Progenitor cell of endocrine pancreas (in vitro differentiated cells): ENCODE measurements at regions not wholly inside any gene's neighbourhood (a gene's known extent, or its start where the extent isn't known, plus 50 kb on each side); places are given as distances from the start of the nearest gene placed in this dataset.

ENCODE experiments used
- DNase-seq: peaks from one replicate; pipeline ENCODE4 v3.0.0; 2021; ENCODE audit warnings: low spot score; ENCODE audit not compliant: unreplicated experiment
- H3K27ac Mint-ChIP-seq: 2 replicates; pipeline ENCODE4 v1.8.0; 2021; ENCODE audit warnings: mild to moderate bottlenecking, moderate library complexity, mixed read lengths
- H3K27me3 Mint-ChIP-seq: 2 replicates; pipeline ENCODE4 v1.8.0; 2021; ENCODE audit warnings: mixed read lengths
- H3K36me3 Mint-ChIP-seq: 2 replicates; pipeline ENCODE4 v1.8.0; 2022; ENCODE audit warnings: mixed read lengths; ENCODE audit not compliant: insufficient read depth
- H3K4me1 Mint-ChIP-seq: 2 replicates; pipeline ENCODE4 v1.8.0; 2021; ENCODE audit warnings: low read depth, mixed read lengths
- H3K4me3 Mint-ChIP-seq: 2 replicates; pipeline ENCODE4 v1.8.0; 2021; ENCODE audit warnings: low read depth, mild to moderate bottlenecking, moderate library complexity, mixed read lengths
- H3K9me3 Mint-ChIP-seq: 2 replicates; pipeline ENCODE4 v1.8.0; 2021; ENCODE audit warnings: low read depth, mixed read lengths
- CTCF ChIP-seq: fragments of 200-600 bp; sonication (generic); IDR thresholded peaks from one replicate; pipeline ENCODE4 v1.5.0; 2021; ENCODE audit warnings: antibody characterized with exemption, mild to moderate bottlenecking; ENCODE audit not compliant: unreplicated experiment

- peak; percentile 73 for TF ChIP-seq CTCF
- Mint-ChIP-seq H3K36me3 (no peaks in the 10 kb centered on the region), H3K27ac (no peak overlapping the region)
Observed at GRCh38 chr1:67532452-67533216, 102.4 kb upstream of the SERBP1 start.

GRCh38 chr1:67534627-67535065 is 104.4 kb upstream of the SERBP1 start:
- peak overlapping the region; percentile 34 for H3K27ac Mint-ChIP-seq
- no peaks in the 10 kb centered on the region for H3K36me3 Mint-ChIP-seq
- H3K9me3 Mint-ChIP-seq = no peaks in the 10 kb centered on the region
- DNase-seq = no peak
- H3K4me1 Mint-ChIP-seq = peaks cover 17% of the 10 kb centered on the region
- no peak overlapping the region for H3K4me3 Mint-ChIP-seq
- no peaks in the 10 kb centered on the region for H3K27me3 Mint-ChIP-seq
- no peak for TF ChIP-seq CTCF

More at GRCh38 chr1:67532452-67533216, 102.4 kb upstream of the SERBP1 start:
- DNase-seq = no peak
- Mint-ChIP-seq H3K4me3 (no peak overlapping the region), H3K27me3 (no peaks in the 10 kb centered on the region), H3K4me1 (peaks cover 15% of the 10 kb centered on the region), H3K9me3 (no peaks in the 10 kb centered on the region)

- Mint-ChIP-seq H3K27me3 (no peaks in the 10 kb centered on the region), H3K36me3 (no peaks in the 10 kb centered on the region), H3K4me3 (no peak overlapping the region), H3K27ac (no peak overlapping the region), H3K9me3 (no peaks in the 10 kb centered on the region), H3K4me1 (peaks cover 23% of the 10 kb centered on the region)
- peak; percentile 83 for TF ChIP-seq CTCF
- DNase-seq = peak; percentile 39
Observed at GRCh38 chr1:67535474-67535873, 105.3 kb upstream of the SERBP1 start.

GRCh38 chr1:67536957-67537666 is 106.9 kb upstream of the SERBP1 start:
- no peaks in the 10 kb centered on the region for H3K36me3 Mint-ChIP-seq

More at GRCh38 chr1:67536957-67537666, 106.9 kb upstream of the SERBP1 start:
- no peak for DNase-seq
- H3K4me3 Mint-ChIP-seq = no peak overlapping the region
- no peak for TF ChIP-seq CTCF
- H3K4me1 Mint-ChIP-seq = peaks cover 23% of the 10 kb centered on the region
- no peaks in the 10 kb centered on the region for H3K27me3 Mint-ChIP-seq
- H3K27ac Mint-ChIP-seq = no peak overlapping the region
- no peaks in the 10 kb centered on the region for H3K9me3 Mint-ChIP-seq
